HEK293T (cell line): ENCODE measurements at regions not wholly inside any gene's neighbourhood (a gene's known extent, or its start where the extent isn't known, plus 50 kb on each side); places are given as distances from the start of the nearest gene placed in this dataset.

Experiments used
- BHLHE40 ChIP-seq: fragments of 450-650 bp; IDR thresholded peaks from 2 replicates; pipeline ENCODE4 v1.6.1; 2016; ENCODE audit warnings: mild to moderate bottlenecking, moderate library complexity, borderline replicate concordance
- ELF4 ChIP-seq: fragments of 450-650 bp; IDR thresholded peaks from 2 replicates; pipeline ENCODE4 v1.6.1; 2017; ENCODE audit warnings: antibody characterized with exemption
- FOXA1 ChIP-seq: fragments of 450-650 bp; IDR thresholded peaks from 2 replicates; pipeline ENCODE4 v1.6.1; 2016; ENCODE audit warnings: mild to moderate bottlenecking
- FOXK2 ChIP-seq: fragments of 450-650 bp; IDR thresholded peaks from 2 replicates; pipeline ENCODE4 v1.6.1; 2016; ENCODE audit warnings: mild to moderate bottlenecking
- FOXM1 ChIP-seq: fragments of 450-650 bp; IDR thresholded peaks from 2 replicates; pipeline ENCODE4 v1.6.1; 2017; ENCODE audit warnings: mild to moderate bottlenecking, borderline replicate concordance
- L3MBTL2 ChIP-seq: fragments of 450-650 bp; conservative IDR thresholded peaks from 2 replicates; pipeline ENCODE4 v1.6.1; 2016; ENCODE audit warnings: mild to moderate bottlenecking
- NFRKB ChIP-seq: fragments of 450-650 bp; IDR thresholded peaks from 2 replicates; pipeline ENCODE4 v1.6.1; 2016; ENCODE audit warnings: mild to moderate bottlenecking, moderate library complexity
- SP1 ChIP-seq: fragments of 450-650 bp; IDR thresholded peaks from 2 replicates; pipeline ENCODE4 v1.6.1; 2017
- TARDBP ChIP-seq: fragments of 450-650 bp; IDR thresholded peaks from 2 replicates; pipeline ENCODE4 v1.6.1; 2016
- TF ChIP-seq, protein P1 (sequence below): fragments of 450-650 bp; IDR thresholded peaks from 2 replicates; pipeline ENCODE4 v1.6.1; 2016

DNA sequence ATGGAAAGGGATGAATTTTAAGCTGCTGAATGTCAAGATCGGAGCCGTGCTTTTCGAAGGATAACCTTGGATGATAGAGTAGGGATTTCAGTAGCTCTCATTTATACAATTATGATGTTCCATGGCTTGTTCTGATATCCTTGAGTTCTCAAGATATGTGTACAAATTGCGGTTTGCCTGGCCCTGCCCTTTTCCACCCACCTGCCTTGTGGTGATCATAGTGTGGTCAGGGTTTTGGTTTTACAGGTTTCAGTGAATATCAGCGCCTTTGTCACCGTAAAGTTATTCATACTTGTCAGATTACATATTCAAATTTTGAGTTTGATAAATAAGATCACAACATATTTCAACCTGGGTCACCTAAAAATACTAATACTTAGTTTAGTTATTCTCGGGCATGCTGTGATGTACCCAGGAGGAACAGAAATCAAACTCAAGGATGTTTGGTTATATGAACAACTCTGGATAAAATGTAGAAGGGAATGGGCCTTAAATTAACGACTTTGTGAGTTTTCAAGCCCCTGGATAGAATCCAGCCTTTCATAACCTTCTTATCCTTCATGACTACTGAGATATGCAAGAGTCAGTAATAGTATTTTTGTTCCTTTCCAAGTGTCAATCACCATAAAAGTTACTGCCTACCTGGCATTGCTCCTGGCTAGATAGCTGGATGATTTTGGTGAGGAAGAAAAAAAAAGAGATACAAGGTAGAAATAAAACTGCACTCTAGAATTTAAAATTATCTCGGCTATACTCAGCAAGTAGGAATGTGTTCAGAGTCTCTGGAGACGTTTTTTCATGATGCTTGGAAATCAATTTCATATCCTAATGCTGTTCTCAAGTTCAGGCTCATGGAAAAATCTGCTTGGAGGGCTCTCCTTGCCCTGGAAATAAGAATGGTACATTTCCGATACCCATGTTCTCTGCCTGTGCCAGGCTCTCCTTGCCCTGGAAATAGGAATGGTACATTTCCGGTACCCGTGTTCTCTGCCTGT is 209.2 kb upstream of the TPRG1 start:
- TF ChIP-seq L3MBTL2, result no peak
- TF ChIP-seq SP1, result no peak
- no peak for TF ChIP-seq BHLHE40
- TF ChIP-seq NFRKB, result no peak
- no peak for TF ChIP-seq ELF4
- no peak for TF ChIP-seq FOXA1
- no peak for TF ChIP-seq FOXM1
- TF ChIP-seq TARDBP, result no peak
- no peak for TF ChIP-seq FOXK2
- TF ChIP-seq, protein P1, sequence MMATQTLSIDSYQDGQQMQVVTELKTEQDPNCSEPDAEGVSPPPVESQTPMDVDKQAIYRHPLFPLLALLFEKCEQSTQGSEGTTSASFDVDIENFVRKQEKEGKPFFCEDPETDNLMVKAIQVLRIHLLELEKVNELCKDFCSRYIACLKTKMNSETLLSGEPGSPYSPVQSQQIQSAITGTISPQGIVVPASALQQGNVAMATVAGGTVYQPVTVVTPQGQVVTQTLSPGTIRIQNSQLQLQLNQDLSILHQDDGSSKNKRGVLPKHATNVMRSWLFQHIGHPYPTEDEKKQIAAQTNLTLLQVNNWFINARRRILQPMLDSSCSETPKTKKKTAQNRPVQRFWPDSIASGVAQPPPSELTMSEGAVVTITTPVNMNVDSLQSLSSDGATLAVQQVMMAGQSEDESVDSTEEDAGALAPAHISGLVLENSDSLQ, result no peak
